Cardiac septum (tissue), 1 donor: ENCODE measurements at regions not wholly inside any gene's neighbourhood (a gene's known extent, or its start where the extent isn't known, plus 50 kb on each side); places are given as distances from the start of the nearest gene placed in this dataset.

ENCODE experiments used
- DNase-seq: peaks from one replicate; pipeline ENCODE4 v3.0.0-alpha.2; 2020; ENCODE audit warnings: low spot score
- intact Hi-C: fragments of 100-400 bp; cut with DNase I; formaldehyde crosslinking; loops from one replicate; pipeline ENCODE4 v1.14.0; 2022
- donor health status: DM: no; HTN: no; CAD: no.

GRCh38 chr3:194212845-194213331 lies 76.9 kb downstream of the HES1 start:
- no peak for DNase-seq
- intact Hi-C loops, result no loop called here

GRCh38 chr3:194215392-194215791 lies 79.4 kb downstream of the HES1 start:
- intact Hi-C loops, result no loop called here
- DNase-seq, result no peak

- DNase-seq, result no peak
- intact Hi-C loops, result no loop called here
Measured at GRCh38 chr3:194218646-194219453, 82.9 kb downstream of the HES1 start.

- intact Hi-C loops, result no loop called here
- DNase-seq, result no peak
Measured at GRCh38 chr3:194219826-194220410, 84.0 kb downstream of the HES1 start.

- DNase-seq, result no peak
- intact Hi-C loops, result no loop called here
Measured at GRCh38 chr3:194220901-194221326, 85.0 kb downstream of the HES1 start.

- intact Hi-C loops, result no loop called here
Measured at GRCh38 chr3:194221336-194221735, 85.4 kb downstream of the HES1 start.

GRCh38 chr3:194223951-194224350 lies 88.0 kb downstream of the HES1 start:
- intact Hi-C loops, result no loop called here
- DNase-seq, result no peak

More at GRCh38 chr3:194221336-194221735, 85.4 kb downstream of the HES1 start:
- DNase-seq, result no peak

GRCh38 chr3:194224471-194225417 lies 88.8 kb downstream of the HES1 start:
- DNase-seq, result no peak
- intact Hi-C loops, result no loop called here

GRCh38 chr3:194225418-194225812 lies 89.5 kb downstream of the HES1 start:
- no peak for DNase-seq
- intact Hi-C loops, result no loop called here

- no peak for DNase-seq
- intact Hi-C loops, result no loop called here
Measured at GRCh38 chr3:194225988-194226663, 90.2 kb downstream of the HES1 start.

GRCh38 chr3:194231929-194232832 lies 96.2 kb downstream of the HES1 start:
- intact Hi-C loops, result no loop called here
- peak; percentile 66 for DNase-seq

GRCh38 chr3:194233150-194233549 lies 97.2 kb downstream of the HES1 start:
- intact Hi-C loops, result no loop called here
- DNase-seq, result no peak

GRCh38 chr3:194235160-194235559 lies 99.2 kb downstream of the HES1 start:
- peak; percentile 47 for DNase-seq
- intact Hi-C loops, result no loop called here

GRCh38 chr3:194237110-194237509 lies 101.2 kb downstream of the HES1 start:
- DNase-seq, result no peak
- intact Hi-C loops, result no loop called here

GRCh38 chr3:194240766-194241165 lies 104.8 kb downstream of the HES1 start:
- DNase-seq, result peak; percentile 63
- intact Hi-C loops, result no loop called here

GRCh38 chr3:194243172-194243837 lies 107.4 kb downstream of the HES1 start:
- no peak for DNase-seq
- intact Hi-C loops, result no loop called here

GRCh38 chr3:194244167-194244566 lies 107.0 kb downstream of the CPN2 start:
- intact Hi-C loops, result no loop called here
- DNase-seq, result no peak

- intact Hi-C loops, result no loop called here
- DNase-seq, result no peak
Measured at GRCh38 chr3:194245474-194245873, 105.7 kb downstream of the CPN2 start.
